Neuronal stem cell (in vitro differentiated cells): ENCODE measurements at regions not wholly inside any gene's neighbourhood (a gene's known extent, or its start where the extent isn't known, plus 50 kb on each side); places are given as distances from the start of the nearest gene placed in this dataset.

Experiments
- DNase-seq: peaks from one replicate; pipeline ENCODE4 v3.0.0-alpha.2; 2013; ENCODE audit warnings: low spot score
- H2AFZ ChIP-seq: one replicate; pipeline ENCODE4 v1.6.1; 2013; ENCODE audit warnings: mild to moderate bottlenecking, low read length, inconsistent platforms
- H2AK5ac ChIP-seq: 2 replicates; pipeline ENCODE4 v1.6.1; 2013; ENCODE audit warnings: low read depth, mild to moderate bottlenecking, inconsistent platforms, low read length, moderate library complexity, mixed read lengths
- H2BK120ac ChIP-seq: 2 replicates; pipeline ENCODE4 v1.6.1; 2013; ENCODE audit warnings: low read depth, mild to moderate bottlenecking, inconsistent platforms, low read length, moderate library complexity, mixed read lengths
- H2BK12ac ChIP-seq: one replicate; pipeline ENCODE4 v1.6.1; 2013; ENCODE audit warnings: low read length, inconsistent platforms
- H2BK15ac ChIP-seq: 2 replicates; pipeline ENCODE4 v1.6.1; 2013; ENCODE audit warnings: mild to moderate bottlenecking, low read length, inconsistent platforms, mixed read lengths
- H2BK5ac ChIP-seq: one replicate; pipeline ENCODE4 v1.6.1; 2013; ENCODE audit warnings: inconsistent platforms, mild to moderate bottlenecking, low read length, moderate library complexity
- H3K14ac ChIP-seq: one replicate; pipeline ENCODE4 v1.6.1; 2013; ENCODE audit warnings: low read length, inconsistent platforms
- H3K18ac ChIP-seq: 2 replicates; pipeline ENCODE4 v1.6.1; 2013; ENCODE audit warnings: low read length, inconsistent platforms
- H3K23ac ChIP-seq: 2 replicates; pipeline ENCODE4 v1.6.1; 2013; ENCODE audit warnings: low read depth, mild to moderate bottlenecking, mixed read lengths, low read length, inconsistent platforms; ENCODE audit not compliant: poor library complexity
- H3K27ac ChIP-seq: replicated peaks from 3 replicates; pipeline ENCODE4 v1.5.1; 2013; ENCODE audit warnings: low read length, inconsistent platforms
- H3K27me3 ChIP-seq, 3 experiments: 2 replicates each; pipeline ENCODE4 v1.6.1; 2013; ENCODE audit warnings: low read length in 3 of 3, mild to moderate bottlenecking in 2 of 3, inconsistent platforms in 1 of 3, low read depth in 1 of 3, mixed read lengths in 1 of 3, moderate library complexity in 1 of 3; ENCODE audit not compliant: control insufficient read depth in 3 of 3, insufficient read depth in 3 of 3
- H3K36me3 ChIP-seq, 2 donors: replicated peaks in 1 of 2; 2 replicates each; pipeline ENCODE4 v1.6.1; 2013; ENCODE audit warnings: low read length in 2 of 2; ENCODE audit not compliant: control insufficient read depth in 2 of 2, insufficient read depth in 2 of 2
- H3K4ac ChIP-seq: 2 replicates; pipeline ENCODE4 v1.6.1; 2013; ENCODE audit warnings: inconsistent platforms, mild to moderate bottlenecking, low read length, moderate library complexity
- H3K4me1 ChIP-seq, 2 donors: 1 replicate in 1 of 2; 2 replicates in 1 of 2; pipeline ENCODE4 v1.6.1; 2013; ENCODE audit warnings: low read length in 2 of 2, low read depth in 1 of 2; ENCODE audit not compliant: control insufficient read depth in 2 of 2, insufficient read depth in 1 of 2
- H3K4me2 ChIP-seq: one replicate; pipeline ENCODE4 v1.6.1; 2013; ENCODE audit warnings: mild to moderate bottlenecking, low read length, inconsistent platforms; ENCODE audit not compliant: insufficient read depth, poor library complexity, severe bottlenecking
- H3K4me3 ChIP-seq, 2 donors: 2 replicates each; pipeline ENCODE4 v1.5.1; 2013; ENCODE audit warnings: low read length in 2 of 2, mild to moderate bottlenecking in 2 of 2, inconsistent platforms in 1 of 2, moderate library complexity in 1 of 2
- H3K79me1 ChIP-seq: one replicate; pipeline ENCODE4 v1.6.1; 2013; ENCODE audit warnings: low read depth, mild to moderate bottlenecking, inconsistent platforms, low read length, moderate library complexity
- H3K9ac ChIP-seq: one replicate; pipeline ENCODE4 v1.6.1; 2013; ENCODE audit warnings: mild to moderate bottlenecking, low read depth, low read length, inconsistent platforms; ENCODE audit not compliant: poor library complexity
- H3K9me3 ChIP-seq, 2 donors: replicated peaks in 1 of 2; 2 replicates each; pipeline versions ENCODE3 to v1.6.1; 2013; ENCODE audit warnings: low read length in 2 of 2, mild to moderate bottlenecking in 2 of 2, inconsistent platforms in 1 of 2, low read depth in 1 of 2, mixed read lengths in 1 of 2, moderate library complexity in 1 of 2; ENCODE audit not compliant: control insufficient read depth in 2 of 2, insufficient read depth in 1 of 2
- H4K8ac ChIP-seq: one replicate; pipeline ENCODE4 v1.6.1; 2013; ENCODE audit warnings: low read depth, mild to moderate bottlenecking, inconsistent platforms, low read length, moderate library complexity
- H4K91ac ChIP-seq: one replicate; pipeline ENCODE4 v1.6.1; 2013; ENCODE audit warnings: low read length, low read depth, mild to moderate bottlenecking, inconsistent platforms; ENCODE audit not compliant: poor library complexity
- WGBS, 2 donors: extraction: QIAGEN DNeasy Blood & Tissue Kit; methylation state at CpG; one replicate each; pipeline ENCODE4 v1.1.7; 2013; ENCODE audit warnings: missing lambda C conversion rate in 2 of 2, mixed read lengths in 1 of 2; ENCODE audit not compliant: insufficient read length in 2 of 2, insufficient replicate concordance in 1 of 2; ENCODE audit errors: extremely low coverage in 2 of 2; 5-methylcytosine and 5-hydroxymethylcytosine counted together

DNA sequence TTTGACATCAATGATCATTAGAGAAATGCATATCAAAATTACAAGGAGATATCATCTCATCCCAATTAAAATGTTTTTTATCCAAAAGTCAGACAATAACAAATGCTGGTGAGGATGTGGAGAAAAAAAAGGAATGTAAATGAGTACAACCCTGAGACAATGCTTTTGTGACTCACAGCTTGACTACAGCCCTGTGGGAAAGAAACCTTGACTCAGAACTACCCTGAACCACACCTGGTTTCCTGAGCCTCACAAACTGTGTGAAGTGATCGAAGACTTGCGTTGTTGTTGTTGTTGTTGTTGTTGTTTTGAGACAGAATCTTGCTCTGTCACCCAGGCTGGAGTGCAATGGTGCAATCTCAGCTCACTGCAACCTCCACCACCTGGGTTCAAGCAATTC, 266.6 kb upstream of the MYT1L start:
- no peak overlapping the region for H3K18ac ChIP-seq
- no peak overlapping the region for H2AFZ ChIP-seq
- H3K36me3 ChIP-seq, result no peaks in the 10 kb centered on the region
- WGBS, 2 donors, result no CpG with 5 or more reads among the region's 2 CpGs
- H3K4me2 ChIP-seq, result no peak overlapping the region
- H2BK120ac ChIP-seq, result no peak overlapping the region
- no peak overlapping the region for H3K4me3 ChIP-seq
- H3K9me3 ChIP-seq, result no peaks in the 10 kb centered on the region
- no peak overlapping the region for H4K8ac ChIP-seq
- no peak overlapping the region for H2AK5ac ChIP-seq
- no peak overlapping the region for H3K9ac ChIP-seq
- no peak overlapping the region for H3K27ac ChIP-seq
- no peak overlapping the region for H2BK15ac ChIP-seq
- H3K23ac ChIP-seq, result no peak overlapping the region
- DNase-seq, result no peak
- H4K91ac ChIP-seq, result no peak overlapping the region
- H2BK5ac ChIP-seq, result no peak overlapping the region
- no peaks in the 10 kb centered on the region for H3K79me1 ChIP-seq
- H2BK12ac ChIP-seq, result no peak overlapping the region
- H3K4ac ChIP-seq, result no peak overlapping the region
- no peak overlapping the region for H3K14ac ChIP-seq
- no peaks in the 10 kb centered on the region for H3K4me1 ChIP-seq
- H3K27me3 ChIP-seq, result no peaks in the 10 kb centered on the region

- Histone ChIP-seq H2BK5ac (no peak overlapping the region), H3K14ac (no peak overlapping the region), H3K4me3 (no peak overlapping the region), H3K4me2 (no peak overlapping the region), H3K4me1 (peaks cover 0 to 4% of the 10 kb centered on the region in 2 donors), H3K9ac (no peak overlapping the region), H2BK120ac (no peak overlapping the region), H2AK5ac (no peak overlapping the region), H4K8ac (no peak overlapping the region), H3K18ac (no peak overlapping the region), H3K9me3 (peaks cover 0 to 1% of the 10 kb centered on the region in 2 donors), H3K4ac (no peak overlapping the region), H3K23ac (no peak overlapping the region), H3K27me3 (no peaks in the 10 kb centered on the region), H2BK12ac (no peak overlapping the region), H3K79me1 (no peaks in the 10 kb centered on the region), H2BK15ac (no peak overlapping the region), H3K36me3 (no peaks in the 10 kb centered on the region), H3K27ac (no peak overlapping the region), H4K91ac (no peak overlapping the region), H2AFZ (no peak overlapping the region)
- DNase-seq, result no peak
- no CpG with 5 or more reads among the region's 6 CpGs for WGBS, 2 donors
These were observed 260.5 kb upstream of the MYT1L start for GRCh38 chr2:2591542-2591940.

DNA sequence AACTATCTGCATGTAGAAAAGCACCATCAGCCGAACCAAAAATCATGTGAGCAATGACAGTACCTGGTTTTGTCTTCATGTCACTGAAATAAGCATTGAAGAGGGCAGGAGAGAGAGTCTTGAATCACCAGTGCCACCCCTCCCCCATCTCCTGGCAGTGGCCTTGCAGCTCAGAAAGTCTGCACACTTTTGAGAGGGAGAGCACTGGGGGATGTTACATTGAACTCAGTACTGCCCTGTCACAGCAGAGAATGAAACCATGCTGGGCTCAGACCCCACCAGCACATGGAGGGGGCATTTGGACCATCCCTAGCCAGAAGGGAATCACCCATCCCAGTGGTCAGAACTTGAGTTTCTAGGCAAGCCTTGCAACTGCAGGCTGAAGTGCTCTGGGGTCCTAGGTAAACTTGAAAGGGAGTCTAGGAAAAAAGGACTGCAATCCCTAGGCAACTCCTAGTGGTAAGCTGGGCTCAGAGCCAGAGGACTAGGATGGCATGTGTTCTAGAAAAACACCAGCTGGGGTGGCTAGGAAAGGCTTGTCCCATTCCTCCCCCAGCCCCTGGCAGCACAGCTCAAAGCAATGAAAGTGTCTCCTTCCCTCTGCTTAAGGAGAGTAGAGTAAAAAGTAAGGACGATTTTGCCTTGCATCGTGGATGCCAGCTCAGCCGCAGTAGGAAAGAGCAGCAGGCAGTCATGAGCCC, 259.9 kb upstream of the MYT1L start:
- peaks cover 0 to 1% of the 10 kb centered on the region in 2 donors for H3K9me3 ChIP-seq
- H3K18ac ChIP-seq, result peak overlapping the region; percentile 0
- no peaks in the 10 kb centered on the region for H3K36me3 ChIP-seq
- no peak overlapping the region for H2BK12ac ChIP-seq
- H3K27ac ChIP-seq, result no peak overlapping the region
- no peak overlapping the region for H3K14ac ChIP-seq
- H2BK5ac ChIP-seq, result no peak overlapping the region
- DNase-seq, result no peak
- no peak overlapping the region for H2AFZ ChIP-seq
- H3K9ac ChIP-seq, result no peak overlapping the region
- no peak overlapping the region for H3K23ac ChIP-seq
- no peak overlapping the region for H3K4ac ChIP-seq
- no peak overlapping the region for H2AK5ac ChIP-seq
- no peak overlapping the region for H4K91ac ChIP-seq
- H3K4me3 ChIP-seq, result no peak overlapping the region
- no CpG with 5 or more reads among the region's 4 CpGs for WGBS, 2 donors
- no peaks in the 10 kb centered on the region for H3K79me1 ChIP-seq
- no peaks in the 10 kb centered on the region for H3K27me3 ChIP-seq
- H2BK15ac ChIP-seq, result no peak overlapping the region
- no peak overlapping the region for H2BK120ac ChIP-seq
- H3K4me2 ChIP-seq, result no peak overlapping the region
- H3K4me1 ChIP-seq, result peaks cover 0 to 4% of the 10 kb centered on the region in 2 donors
- no peak overlapping the region for H4K8ac ChIP-seq

DNA sequence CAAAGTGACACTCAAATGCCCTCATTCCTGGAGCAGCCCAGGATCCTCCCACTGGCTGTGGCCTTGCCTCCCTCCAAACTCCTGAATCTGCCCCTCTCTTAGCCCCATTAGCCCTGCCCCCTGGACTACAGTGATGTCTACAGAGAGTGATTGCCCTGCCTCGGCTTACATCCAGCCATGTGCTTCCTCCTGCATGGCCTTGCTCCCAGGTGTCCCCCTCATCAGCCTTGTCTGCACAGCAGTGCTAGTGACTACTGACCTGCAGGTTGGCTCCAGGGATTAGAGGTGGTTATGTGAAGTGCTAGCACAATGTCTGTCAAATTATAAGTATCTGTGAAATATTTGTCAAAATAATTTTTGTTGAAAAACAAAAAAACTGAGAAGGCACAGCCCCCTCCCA, 259.1 kb upstream of the MYT1L start:
- H3K4me2 ChIP-seq, result no peak overlapping the region
- no peak overlapping the region for H4K8ac ChIP-seq
- no peak overlapping the region for H2BK5ac ChIP-seq
- no peak overlapping the region for H2AK5ac ChIP-seq
- H3K23ac ChIP-seq, result no peak overlapping the region
- no peak overlapping the region for H3K4me3 ChIP-seq
- no CpG with 5 or more reads among the region's 1 CpG for WGBS, 2 donors
- H3K9ac ChIP-seq, result no peak overlapping the region
- no peak overlapping the region for H2BK12ac ChIP-seq
- H3K4ac ChIP-seq, result no peak overlapping the region
- no peak overlapping the region for H4K91ac ChIP-seq
- H3K27me3 ChIP-seq, result no peaks in the 10 kb centered on the region
- no peak overlapping the region for H3K18ac ChIP-seq
- no peak overlapping the region for H3K27ac ChIP-seq
- H2BK120ac ChIP-seq, result no peak overlapping the region
- no peak overlapping the region for H2BK15ac ChIP-seq
- no peak overlapping the region for H3K14ac ChIP-seq
- peaks cover 0 to 1% of the 10 kb centered on the region in 2 donors for H3K9me3 ChIP-seq
- no peaks in the 10 kb centered on the region for H3K36me3 ChIP-seq
- DNase-seq, result no peak
- H3K79me1 ChIP-seq, result no peaks in the 10 kb centered on the region
- H2AFZ ChIP-seq, result no peak overlapping the region
- H3K4me1 ChIP-seq, result peaks cover 0 to 4% of the 10 kb centered on the region in 2 donors
